ENCODE measurements at regions not wholly inside any gene's neighbourhood (a gene's known extent, or its start where the extent isn't known, plus 50 kb on each side); places are given as distances from the start of the nearest gene placed in this dataset.
"Not testable (repeated sequence)": the region's sequence is repeated elsewhere in the genome, so short reads cannot be mapped to it uniquely, and the experiment has no call there.

- TF ChIP-seq, protein P1, sequence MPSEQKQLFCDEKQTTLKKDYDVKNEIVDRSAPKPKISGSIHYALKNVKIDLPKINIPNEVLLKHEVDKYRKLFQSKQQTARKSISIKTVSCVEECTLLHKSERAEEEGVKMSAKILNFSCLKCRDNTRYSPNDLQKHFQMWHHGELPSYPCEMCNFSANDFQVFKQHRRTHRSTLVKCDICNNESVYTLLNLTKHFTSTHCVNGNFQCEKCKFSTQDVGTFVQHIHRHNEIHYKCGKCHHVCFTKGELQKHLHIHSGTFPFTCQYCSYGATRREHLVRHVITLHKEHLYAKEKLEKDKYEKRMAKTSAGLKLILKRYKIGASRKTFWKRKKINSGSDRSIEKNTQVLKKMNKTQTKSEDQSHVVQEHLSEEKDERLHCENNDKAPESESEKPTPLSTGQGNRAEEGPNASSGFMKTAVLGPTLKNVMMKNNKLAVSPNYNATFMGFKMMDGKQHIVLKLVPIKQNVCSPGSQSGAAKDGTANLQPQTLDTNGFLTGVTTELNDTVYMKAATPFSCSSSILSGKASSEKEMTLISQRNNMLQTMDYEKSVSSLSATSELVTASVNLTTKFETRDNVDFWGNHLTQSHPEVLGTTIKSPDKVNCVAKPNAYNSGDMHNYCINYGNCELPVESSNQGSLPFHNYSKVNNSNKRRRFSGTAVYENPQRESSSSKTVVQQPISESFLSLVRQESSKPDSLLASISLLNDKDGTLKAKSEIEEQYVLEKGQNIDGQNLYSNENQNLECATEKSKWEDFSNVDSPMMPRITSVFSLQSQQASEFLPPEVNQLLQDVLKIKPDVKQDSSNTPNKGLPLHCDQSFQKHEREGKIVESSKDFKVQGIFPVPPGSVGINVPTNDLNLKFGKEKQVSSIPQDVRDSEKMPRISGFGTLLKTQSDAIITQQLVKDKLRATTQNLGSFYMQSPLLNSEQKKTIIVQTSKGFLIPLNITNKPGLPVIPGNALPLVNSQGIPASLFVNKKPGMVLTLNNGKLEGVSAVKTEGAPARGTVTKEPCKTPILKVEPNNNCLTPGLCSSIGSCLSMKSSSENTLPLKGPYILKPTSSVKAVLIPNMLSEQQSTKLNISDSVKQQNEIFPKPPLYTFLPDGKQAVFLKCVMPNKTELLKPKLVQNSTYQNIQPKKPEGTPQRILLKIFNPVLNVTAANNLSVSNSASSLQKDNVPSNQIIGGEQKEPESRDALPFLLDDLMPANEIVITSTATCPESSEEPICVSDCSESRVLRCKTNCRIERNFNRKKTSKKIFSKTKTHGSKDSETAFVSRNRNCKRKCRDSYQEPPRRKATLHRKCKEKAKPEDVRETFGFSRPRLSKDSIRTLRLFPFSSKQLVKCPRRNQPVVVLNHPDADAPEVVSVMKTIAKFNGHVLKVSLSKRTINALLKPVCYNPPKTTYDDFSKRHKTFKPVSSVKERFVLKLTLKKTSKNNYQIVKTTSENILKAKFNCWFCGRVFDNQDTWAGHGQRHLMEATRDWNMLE (tag by site-specific recombination; conservative IDR thresholded peaks at IDR 0.05; ENCODE audit: low read depth) = no peak
- no peak for TF ChIP-seq GLI2 (tag by site-specific recombination; IDR thresholded peaks at IDR 0.05; ENCODE audit: borderline replicate concordance, low read depth)
- no peak for TF ChIP-seq ZBTB8A (tag by site-specific recombination; IDR thresholded peaks at IDR 0.05)
- TF ChIP-seq ZNF514 (tag by site-specific recombination; IDR thresholded peaks at IDR 0.05) = no peak
- TF ChIP-seq, protein P2, sequence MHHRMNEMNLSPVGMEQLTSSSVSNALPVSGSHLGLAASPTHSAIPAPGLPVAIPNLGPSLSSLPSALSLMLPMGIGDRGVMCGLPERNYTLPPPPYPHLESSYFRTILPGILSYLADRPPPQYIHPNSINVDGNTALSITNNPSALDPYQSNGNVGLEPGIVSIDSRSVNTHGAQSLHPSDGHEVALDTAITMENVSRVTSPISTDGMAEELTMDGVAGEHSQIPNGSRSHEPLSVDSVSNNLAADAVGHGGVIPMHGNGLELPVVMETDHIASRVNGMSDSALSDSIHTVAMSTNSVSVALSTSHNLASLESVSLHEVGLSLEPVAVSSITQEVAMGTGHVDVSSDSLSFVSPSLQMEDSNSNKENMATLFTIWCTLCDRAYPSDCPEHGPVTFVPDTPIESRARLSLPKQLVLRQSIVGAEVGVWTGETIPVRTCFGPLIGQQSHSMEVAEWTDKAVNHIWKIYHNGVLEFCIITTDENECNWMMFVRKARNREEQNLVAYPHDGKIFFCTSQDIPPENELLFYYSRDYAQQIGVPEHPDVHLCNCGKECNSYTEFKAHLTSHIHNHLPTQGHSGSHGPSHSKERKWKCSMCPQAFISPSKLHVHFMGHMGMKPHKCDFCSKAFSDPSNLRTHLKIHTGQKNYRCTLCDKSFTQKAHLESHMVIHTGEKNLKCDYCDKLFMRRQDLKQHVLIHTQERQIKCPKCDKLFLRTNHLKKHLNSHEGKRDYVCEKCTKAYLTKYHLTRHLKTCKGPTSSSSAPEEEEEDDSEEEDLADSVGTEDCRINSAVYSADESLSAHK (tag by site-specific recombination; IDR thresholded peaks at IDR 0.05) = no peak
- TF ChIP-seq, protein P3, sequence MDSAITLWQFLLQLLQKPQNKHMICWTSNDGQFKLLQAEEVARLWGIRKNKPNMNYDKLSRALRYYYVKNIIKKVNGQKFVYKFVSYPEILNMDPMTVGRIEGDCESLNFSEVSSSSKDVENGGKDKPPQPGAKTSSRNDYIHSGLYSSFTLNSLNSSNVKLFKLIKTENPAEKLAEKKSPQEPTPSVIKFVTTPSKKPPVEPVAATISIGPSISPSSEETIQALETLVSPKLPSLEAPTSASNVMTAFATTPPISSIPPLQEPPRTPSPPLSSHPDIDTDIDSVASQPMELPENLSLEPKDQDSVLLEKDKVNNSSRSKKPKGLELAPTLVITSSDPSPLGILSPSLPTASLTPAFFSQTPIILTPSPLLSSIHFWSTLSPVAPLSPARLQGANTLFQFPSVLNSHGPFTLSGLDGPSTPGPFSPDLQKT (IDR thresholded peaks at IDR 0.05; ENCODE audit: borderline replicate concordance, low read depth, low read length) = no peak
- no peak for TF ChIP-seq ZEB2 (tag by site-specific recombination; IDR thresholded peaks at IDR 0.05)
- no peak for TF ChIP-seq ZNF19 (tag by site-specific recombination; IDR thresholded peaks at IDR 0.05; ENCODE audit: low read depth)
- no peak for TF ChIP-seq ZNF776 (tag by site-specific recombination; IDR thresholded peaks at IDR 0.05; ENCODE audit: borderline replicate concordance)
- no peak for TF ChIP-seq ZNF658 (tag by site-specific recombination; IDR thresholded peaks at IDR 0.05)
Observed at GRCh38 chrX:140229191-140229590, 263.9 kb upstream of the CXorf66 start (continued).

- H3K36me3 ChIP-seq (ENCODE audit: control insufficient read depth in 2 of 2, insufficient read depth in 1 of 2, low read length in 2 of 2); H3K9me3 ChIP-seq (ENCODE audit: control insufficient read depth, insufficient read depth, low read depth, low read length); H3K4me1 ChIP-seq (ENCODE audit: control insufficient read depth, insufficient read depth, low read length); H3K4me3 ChIP-seq (ENCODE audit: low read depth, low read length); H3K27ac ChIP-seq (ENCODE audit: extremely low read depth, low read depth, low read length); CTCF ChIA-PET: not testable (repeated sequence)
- POLR2A ChIA-PET = interaction anchor here (0.6 kb wide), 1 partner anchor 236 kb away, joined by 3 read pairs; no protein-coding TSS in a partner anchor
Observed at GRCh38 chrX:140226037-140226436, 260.7 kb upstream of the CXorf66 start.

DNA sequence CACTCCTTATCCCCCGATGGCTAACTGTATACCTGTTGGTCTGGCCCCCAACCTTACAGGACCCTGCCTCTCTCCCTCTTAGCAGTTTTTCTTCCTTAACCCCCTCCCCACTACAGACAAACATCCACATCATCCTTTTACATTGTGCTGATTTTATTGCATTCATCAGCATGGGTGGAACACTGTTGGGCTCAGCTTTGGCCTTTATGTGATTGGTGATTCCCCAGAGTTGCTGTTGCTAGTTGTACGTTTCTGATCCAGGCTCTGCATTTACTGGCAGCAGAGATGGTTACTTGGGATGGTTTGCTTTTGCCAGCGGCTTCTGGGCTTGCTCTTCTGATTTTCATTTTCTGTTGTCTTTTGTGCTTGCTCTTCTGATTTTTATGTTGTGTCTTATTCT, 250.6 kb upstream of the CXorf66 start:
- H3K27ac ChIP-seq (ENCODE audit: extremely low read depth, low read depth, low read length); CTCF ChIA-PET; POLR2A ChIA-PET; H3K4me1 ChIP-seq (ENCODE audit: control insufficient read depth, insufficient read depth, low read length); H3K9me3 ChIP-seq (ENCODE audit: control insufficient read depth, insufficient read depth, low read depth, low read length); H3K36me3 ChIP-seq (ENCODE audit: control insufficient read depth in 2 of 2, insufficient read depth in 1 of 2, low read length in 2 of 2); H3K4me3 ChIP-seq (ENCODE audit: low read depth, low read length): not testable (repeated sequence)

GRCh38 chrX:140214518-140214917, 249.2 kb upstream of the CXorf66 start:
- H3K4me1 ChIP-seq (ENCODE audit: control insufficient read depth, insufficient read depth, low read length); CTCF ChIA-PET; H3K36me3 ChIP-seq (ENCODE audit: control insufficient read depth in 2 of 2, insufficient read depth in 1 of 2, low read length in 2 of 2); H3K4me3 ChIP-seq (ENCODE audit: low read depth, low read length); POLR2A ChIA-PET; H3K9me3 ChIP-seq (ENCODE audit: control insufficient read depth, insufficient read depth, low read depth, low read length); H3K27ac ChIP-seq (ENCODE audit: extremely low read depth, low read depth, low read length): not testable (repeated sequence)

Measured in HEK293 (cell line).